ENCODE measurements at regions not wholly inside any gene's neighbourhood (a gene's known extent, or its start where the extent isn't known, plus 50 kb on each side); places are given as distances from the start of the nearest gene placed in this dataset.
"Not testable (repeated sequence)": the region's sequence is repeated elsewhere in the genome, so short reads cannot be mapped to it uniquely, and the experiment has no call there.

DNA sequence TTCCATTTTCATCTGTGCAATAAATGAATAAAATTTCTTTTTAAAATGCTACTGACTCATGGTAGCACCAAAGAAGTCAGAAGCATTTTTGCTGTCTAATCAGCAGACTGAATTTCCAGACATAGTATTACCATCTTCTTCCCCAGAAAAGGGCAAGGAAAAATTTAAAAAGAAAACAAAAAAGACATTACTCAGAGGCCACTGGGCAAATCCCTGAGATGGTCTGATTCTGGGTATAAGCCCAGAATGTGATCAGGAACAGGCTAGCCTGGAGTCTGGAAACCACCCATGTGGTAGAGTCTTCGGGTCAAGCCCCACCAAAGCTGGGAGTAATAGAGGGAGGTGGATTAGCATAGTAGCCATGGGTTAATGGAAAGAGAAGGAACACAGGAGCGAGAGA is 342.8 kb downstream of the FBXW7 start:
- no peak for DNase-seq (ENCODE audit: low spot score)

DNA sequence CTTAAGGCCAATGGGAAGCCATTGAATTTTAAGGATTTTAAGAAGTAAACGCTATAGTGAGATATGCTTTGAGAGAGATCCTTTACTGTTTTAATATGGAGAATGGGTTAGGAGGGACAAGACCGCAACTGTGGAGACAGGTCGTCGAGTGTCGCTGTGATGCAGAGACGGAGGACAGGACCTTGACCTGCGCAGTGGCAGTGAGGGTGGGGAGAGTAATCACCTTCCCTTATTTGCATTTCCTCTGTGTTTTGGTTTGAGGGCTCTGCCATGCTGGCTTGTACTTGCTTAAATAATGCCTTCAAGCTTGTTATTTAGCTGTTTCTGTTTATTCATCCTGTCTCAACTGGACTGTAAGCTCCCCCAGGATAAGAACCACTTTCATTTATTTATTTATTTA is 345.0 kb downstream of the FBXW7 start:
- DNase-seq (ENCODE audit: low spot score): no peak

DNA sequence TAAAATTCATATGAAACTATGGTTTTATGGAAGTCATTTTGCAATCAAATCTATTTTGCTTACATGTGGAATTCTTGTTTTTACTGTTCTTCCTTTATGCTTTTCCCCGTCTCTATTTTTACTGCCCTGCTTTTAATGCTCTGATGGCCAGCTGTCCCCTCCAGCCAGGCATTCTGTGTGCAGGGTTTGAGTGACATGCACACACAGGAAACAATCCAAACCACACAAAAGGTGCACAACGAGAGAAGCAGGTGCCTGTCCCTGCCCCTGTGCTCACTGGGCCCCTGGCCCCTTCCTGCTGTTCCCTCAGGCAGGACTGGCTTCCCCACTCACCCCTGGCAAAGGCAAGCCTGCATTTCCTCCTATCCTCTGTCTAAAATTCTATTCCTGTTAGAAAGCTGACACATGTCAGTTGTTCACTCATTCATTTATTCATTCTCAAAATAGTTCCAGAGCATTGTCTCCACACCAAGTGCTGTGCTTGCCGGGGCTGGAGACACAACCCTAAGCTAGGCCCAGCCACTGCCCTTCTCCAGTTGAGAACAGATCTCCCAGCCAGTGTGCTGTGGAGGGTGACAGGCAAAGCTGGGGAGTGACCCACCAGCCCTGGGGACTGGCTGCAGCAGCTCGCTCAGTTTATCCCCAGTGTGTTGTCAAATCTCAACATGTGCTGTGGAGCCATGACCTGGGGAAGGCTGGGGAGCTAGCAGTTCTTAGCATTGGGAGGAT is 346.3 kb downstream of the FBXW7 start:
- no peak for DNase-seq (ENCODE audit: low spot score)

DNA sequence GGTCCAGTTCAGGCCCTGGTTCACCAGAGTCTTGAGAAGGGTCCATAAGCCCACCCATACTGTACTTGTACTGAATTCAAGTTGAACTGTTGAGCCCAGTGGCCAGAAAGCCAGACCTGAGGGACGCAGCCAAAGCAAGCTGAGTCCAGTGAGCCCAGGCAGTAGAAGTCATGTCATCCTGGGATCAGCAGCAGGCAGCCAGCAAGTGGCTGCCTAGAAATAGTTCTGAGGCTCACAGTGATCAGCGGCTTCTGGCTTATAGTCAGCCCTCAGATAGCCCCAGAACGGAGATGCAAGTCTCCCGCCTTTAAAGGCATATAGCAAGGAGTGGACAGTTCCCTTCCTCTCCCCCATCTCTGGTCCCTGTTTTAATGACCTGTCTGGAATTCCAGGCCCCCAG is 347.1 kb downstream of the FBXW7 start:
- no peak for DNase-seq (ENCODE audit: low spot score)

DNA sequence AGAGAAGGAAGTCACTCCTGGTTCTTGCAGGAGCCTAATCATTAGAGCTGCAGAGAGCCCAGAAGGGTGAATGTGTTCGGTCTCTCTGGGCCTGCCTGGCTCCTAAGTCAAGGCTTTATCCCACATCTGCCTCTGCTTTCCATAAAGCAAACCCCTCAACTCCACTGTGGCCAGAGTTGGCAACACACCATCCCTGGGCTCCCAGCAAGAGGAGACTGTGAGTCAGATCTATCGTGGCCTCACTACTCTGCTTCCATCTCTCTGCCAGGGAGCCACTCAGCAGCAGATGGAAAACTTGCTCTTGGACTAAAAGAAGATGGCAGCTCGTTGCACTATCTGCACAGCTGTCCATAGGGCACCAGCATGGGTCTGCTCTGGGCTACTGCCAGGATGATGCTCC is 348.2 kb downstream of the FBXW7 start:
- DNase-seq (ENCODE audit: low spot score): no peak

DNA sequence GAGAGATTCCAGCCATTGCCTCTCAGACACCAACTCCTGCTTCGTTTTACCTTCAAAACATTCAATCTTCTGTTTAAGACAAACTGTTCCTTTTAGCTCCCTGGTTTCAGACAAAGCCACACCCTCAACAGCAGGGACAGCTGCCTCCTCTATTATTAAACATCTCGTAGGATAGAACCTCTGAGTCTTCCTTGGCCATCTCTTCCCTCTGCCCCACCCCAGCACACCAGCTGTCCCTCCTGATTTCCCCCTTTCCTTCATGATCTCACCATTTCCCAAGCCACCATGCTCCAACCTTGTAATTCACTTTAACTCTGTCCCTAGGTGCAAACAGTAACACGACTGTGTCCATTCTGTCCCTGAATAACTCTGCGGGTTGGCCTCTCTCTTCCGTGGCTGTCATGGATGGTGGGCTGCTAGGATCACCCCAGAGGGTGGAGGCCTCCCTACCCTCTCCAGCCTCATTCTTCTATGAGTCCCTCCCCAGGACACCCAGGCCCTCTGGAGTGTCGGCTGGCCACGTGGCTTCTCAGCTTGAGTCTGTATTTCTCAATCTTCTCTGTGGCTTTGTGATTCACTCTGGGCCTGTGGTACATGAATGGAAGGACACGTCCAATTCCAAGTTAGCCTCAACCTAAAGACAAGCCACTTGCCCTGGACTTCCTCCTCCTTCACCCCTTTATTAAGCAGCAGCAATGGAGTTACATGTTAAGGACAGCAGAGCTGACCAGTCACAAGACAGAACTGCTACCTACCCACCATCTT is 349.9 kb downstream of the FBXW7 start:
- no peak for DNase-seq (ENCODE audit: low spot score)

DNA sequence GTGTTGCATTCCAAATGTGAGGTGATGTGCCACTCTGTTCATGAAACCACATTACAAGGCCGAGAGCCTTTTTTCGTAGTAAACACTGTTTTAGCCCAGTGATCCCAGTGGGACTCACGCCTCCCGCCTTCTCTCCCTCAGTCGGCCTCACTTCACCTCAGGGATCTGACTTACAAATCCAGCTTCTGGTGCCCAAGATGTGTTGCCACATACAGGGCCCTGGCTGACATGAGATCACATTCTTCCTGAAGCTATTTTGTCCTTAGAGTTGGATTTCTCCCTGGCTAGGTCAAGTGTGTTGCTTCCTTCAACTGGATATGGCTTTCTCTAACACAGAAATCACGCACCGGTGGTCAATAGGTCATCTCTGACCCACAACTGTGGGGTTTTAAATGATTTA is 354.7 kb downstream of the FBXW7 start:
- no peak for DNase-seq (ENCODE audit: low spot score)

DNA sequence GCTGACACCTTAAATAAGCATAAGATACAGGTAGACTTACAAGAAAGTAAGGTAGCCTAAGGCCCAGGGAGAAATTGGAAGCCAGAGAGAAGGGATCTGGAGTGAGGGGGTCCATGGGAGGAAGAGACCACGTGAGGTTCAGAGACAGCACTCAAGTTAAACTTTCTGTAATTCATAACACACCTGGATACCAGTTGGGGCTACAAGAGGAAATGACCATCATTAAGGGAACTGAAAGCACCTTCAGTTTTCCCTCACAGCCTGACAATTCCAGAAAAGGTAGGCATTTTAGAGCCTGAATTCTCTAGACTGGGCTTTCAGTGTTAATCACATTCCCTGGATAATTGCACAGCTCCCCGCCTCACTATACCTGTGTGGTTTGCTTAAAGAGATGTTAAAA is 355.5 kb downstream of the FBXW7 start:
- no peak for DNase-seq (ENCODE audit: low spot score)

DNA sequence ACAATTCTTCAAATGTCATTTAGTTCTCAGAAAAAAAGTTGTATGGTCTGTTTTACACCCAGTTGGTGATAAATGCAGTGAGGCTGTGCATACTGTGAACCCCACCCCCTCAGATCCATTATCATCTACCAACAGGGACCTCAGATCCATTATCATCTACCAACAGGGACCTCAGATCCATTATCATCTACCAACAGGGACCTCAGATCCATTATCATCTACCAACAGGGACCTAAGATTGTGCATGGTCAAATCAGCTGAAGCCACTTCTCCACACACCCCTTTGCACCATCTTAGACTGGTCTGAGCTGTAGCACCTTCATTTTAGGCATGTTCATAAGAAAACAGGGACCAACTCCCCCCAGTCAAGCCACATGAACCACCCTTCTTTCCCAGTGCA is 358.4 kb downstream of the FBXW7 start:
- DNase-seq (ENCODE audit: low spot score): not testable (repeated sequence)

DNA sequence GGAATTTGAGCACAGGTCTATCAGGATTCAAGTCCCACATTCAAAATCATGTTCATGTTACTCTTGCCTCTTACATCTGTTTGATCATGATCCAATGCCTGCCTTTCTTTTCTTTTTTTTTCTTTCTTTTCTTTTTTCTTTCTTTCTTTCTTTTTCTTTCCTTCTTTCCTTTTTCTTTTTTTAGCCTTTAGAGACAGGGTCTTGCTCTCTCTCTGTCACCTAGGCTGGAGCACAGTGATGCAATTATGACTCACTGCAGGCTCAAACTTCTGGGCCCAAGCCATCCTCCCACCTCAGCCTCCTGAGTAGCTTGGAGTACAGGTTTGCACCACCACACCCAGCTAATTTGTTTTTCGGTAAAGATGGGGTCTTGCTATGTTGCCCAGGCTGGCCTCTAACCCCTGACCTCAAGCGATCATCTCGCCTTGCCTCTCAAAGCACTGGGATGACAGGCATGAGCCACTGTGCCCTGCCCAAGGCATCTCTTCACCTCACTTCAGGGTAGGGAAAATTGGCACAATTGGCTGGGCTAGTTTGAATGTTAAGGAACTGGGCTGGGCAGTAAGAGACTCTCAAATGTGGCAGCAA is 359.2 kb downstream of the FBXW7 start:
- no peak for DNase-seq (ENCODE audit: low spot score)

DNA sequence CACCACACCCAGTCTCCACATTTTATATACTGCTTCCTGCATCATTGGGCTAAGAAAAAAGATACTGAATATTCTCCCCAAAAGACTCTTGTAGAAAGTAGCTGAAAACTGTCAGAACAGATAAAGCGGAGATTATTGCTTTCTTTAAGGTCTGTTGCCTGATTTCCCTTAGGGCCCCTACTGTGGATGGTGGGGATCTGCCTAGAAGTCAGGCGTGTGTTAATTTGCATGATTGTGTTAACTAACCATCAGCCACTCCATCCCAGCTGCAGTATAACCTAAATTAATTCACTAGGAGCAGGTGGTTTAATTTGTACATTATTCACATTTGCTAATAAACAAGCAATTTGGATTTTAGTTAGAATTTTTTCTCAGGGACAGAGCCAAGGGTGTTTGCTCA is 360.3 kb downstream of the FBXW7 start:
- no peak for DNase-seq (ENCODE audit: low spot score)

DNA sequence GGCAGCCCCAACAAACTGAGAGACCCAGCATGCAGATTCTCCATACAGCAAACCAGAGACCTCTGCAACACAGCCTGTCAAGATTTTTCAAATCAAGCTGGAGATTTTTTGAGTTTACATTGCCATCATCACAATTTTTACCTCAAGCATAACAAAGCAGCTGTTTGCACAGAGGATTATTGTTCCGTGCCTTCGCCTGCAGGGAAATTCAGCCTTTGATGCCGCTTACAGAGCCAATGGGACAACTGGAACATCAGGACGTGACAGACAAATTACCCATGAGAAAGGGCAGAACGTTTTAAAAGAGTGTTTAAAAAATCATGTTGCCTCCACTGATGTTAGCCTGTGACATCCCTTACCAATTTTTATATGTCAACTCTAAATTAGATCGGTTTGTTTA is 363.7 kb downstream of the FBXW7 start:
- no peak for DNase-seq (ENCODE audit: low spot score)

DNA sequence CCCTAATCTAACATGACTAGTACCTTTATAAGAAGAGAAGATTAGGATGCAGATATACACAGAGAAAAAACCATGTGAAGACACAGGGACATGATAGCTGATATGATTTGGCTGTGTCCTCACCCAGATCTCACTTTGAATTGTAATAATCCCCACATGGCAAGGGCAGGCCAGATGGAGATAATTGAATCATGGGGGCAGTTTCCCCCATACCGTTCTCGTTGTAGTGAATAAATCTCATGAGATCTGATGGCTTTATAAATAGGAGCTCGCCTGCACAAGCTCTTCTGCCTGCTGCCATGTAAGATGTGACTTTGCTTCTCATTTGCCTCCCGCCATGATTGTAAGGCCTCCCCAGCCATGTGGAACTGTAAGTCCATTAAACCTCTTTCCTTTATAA is 364.3 kb downstream of the FBXW7 start:
- no peak for DNase-seq (ENCODE audit: low spot score)

DNA sequence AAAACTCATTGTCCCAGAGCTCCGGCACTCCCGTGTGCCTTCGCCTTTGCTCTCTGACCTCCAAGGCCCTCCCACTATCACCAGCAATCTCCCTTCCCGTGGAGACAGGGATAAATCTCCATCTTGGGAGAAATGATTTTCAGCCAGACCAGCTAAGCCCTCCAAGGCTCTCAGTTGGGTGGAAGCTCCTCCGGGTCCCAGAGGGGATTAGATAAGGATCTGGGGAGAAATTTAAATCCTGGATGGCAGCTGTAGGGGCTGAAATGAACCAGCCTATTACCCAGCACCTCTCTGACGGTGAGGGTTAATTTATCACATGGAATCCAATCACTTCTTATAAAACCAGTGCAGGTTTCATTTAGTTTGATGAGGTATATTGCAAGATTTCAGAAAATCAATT is 366.2 kb downstream of the FBXW7 start:
- no peak for DNase-seq (ENCODE audit: low spot score)

DNA sequence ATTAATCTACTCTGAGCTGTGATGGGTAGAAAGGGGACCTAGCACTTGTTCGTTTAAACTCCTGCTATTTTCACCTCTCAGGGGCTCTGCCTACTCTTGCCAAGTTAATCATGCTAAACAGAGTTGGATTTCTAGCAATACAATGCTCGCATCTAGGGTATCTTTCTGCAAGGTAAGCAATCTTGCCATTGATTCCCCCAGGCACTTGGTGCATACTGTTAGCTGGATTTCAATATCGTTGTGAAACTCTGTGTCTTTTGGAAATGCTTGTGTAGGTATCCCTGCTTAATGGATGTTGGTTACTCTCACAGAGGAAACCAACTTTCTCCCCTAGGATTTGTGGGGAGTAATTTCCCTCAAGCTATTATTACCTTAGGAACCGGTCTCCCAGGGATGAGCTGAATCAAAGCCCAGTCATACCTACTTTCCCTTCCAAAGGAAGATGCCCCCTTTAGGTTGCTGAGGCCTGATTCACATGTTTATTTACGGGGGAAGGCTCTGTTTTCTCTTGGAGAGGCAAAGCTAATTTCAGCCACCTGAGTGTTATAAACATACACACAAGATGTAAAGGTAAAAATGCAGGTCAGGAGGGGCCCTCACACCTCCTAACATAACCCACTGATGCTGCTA is 366.8 kb downstream of the FBXW7 start:
- no peak for DNase-seq (ENCODE audit: low spot score)

DNA sequence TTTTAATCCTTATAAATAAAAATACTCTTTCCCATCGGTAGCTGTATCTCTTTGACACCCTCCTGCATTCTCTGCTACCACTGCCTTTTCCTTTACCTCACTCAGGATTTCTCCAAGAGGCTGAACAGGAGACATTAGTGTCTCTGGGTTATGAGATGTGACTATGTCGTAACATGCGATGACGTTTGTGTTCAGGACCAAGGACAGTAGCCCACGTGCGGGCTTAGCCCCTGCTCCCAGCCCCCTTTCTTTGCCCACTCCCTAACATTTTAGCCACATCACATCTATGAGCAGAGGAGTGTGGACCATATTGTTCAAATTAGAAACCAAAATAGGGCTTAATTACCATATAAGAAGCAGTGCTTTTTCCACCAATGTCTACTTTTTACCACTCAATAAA is 369.3 kb downstream of the FBXW7 start:
- no peak for DNase-seq (ENCODE audit: low spot score)

DNA sequence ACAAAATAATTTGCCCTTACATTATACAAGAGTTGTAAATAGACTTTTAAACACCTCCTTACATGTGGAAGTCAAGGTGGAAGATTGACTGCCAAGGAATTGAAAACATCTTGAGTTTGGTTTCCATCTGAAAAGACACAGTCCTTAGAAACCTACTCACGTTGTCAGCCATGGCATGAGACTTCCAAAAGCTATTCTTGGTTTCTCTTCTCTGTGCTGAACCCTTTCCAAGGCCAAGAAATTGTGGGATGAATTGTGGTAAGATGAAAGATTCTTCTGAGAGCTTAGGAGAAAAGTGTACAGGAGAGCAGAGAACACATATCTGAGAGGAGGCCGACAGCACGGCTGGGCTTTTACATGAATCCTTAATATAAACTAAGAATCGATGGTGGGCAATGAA is 370.0 kb downstream of the FBXW7 start:
- no peak for DNase-seq (ENCODE audit: low spot score)

DNA sequence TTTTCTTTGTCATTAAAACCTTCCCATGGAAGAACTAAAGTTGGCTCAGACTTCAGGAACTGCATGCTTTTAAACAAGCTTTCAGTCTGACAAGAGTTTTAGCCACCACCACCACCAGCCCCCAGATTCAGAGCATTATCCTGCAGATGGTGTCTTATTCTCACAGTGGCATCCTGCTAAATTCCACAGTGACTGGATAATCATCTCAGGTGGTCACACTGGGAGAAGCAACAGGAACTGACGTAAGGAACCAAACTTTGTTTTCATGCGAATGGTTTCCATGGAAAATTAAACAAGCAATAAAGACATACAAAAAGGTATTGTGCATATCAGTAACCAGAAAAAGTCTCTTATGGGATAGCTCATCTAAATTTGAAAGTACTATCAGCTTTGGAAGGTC is 370.7 kb downstream of the FBXW7 start:
- no peak for DNase-seq (ENCODE audit: low spot score)

DNA sequence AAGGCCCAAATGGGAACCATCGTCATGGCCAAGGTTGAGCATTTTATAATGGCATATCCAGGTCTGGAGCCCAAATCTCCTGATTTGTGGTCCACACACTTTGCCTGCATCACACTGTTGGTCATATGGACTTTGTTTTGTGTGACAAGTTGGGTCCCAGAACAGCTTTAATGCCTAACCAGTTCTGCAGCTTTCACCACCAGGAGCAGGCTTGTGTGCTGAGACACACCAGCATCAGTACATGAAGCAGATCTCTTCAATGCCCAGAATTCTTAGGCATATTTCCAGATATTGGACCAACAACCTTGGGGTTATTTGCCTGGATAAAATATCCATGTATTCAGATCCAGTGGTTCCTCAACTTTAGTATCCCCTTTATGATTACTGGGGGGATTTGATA is 371.3 kb downstream of the FBXW7 start:
- no peak for DNase-seq (ENCODE audit: low spot score)

DNA sequence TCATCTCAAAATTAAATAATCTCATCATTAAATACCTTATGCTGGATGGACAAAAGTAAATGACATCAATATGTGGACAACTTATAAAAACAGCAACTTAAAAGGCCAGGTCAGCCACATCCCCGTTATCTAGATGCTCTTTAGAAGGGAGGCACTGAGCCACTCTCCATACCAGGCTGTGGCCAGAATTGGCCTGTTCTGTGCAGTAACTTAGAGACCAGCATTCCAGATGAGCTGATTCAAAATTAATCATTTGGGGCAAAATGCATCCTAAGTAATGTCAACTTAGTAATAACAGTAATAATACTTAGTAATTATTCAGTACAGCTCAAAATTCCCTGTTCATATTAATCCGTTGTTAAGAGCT is 373.6 kb downstream of the FBXW7 start:
- DNase-seq (ENCODE audit: low spot score): no peak

DNA sequence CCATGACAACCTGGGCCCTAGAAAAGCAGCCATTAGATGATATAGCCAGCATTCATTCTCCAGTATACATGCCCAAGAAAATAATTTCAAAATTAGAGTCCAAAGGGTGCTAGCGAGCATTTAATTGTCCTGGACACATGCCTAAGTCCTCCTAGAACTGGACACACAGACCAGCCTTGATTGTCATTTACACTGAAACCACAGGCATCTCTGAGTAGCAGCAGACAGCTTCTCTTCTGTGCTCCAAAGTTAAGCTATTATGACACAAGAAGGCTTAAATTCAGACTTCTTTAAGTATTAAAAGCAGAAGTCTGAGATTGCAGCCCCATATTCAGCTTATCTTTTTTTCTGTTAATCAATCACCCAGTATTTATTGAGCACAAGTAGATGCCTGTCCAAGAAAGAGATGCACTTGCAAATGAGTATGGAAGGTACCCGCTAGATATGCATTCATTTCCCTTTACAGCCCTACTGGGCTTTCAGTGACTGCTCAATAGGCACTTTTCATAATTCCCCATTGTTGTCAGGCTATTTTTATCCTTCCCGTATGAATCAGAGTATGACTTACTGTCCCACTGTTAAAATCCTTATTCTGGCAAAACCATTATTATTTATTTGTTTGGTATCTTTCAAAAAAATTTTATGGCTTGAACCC is 374.1 kb downstream of the FBXW7 start:
- DNase-seq (ENCODE audit: low spot score): no peak

DNA sequence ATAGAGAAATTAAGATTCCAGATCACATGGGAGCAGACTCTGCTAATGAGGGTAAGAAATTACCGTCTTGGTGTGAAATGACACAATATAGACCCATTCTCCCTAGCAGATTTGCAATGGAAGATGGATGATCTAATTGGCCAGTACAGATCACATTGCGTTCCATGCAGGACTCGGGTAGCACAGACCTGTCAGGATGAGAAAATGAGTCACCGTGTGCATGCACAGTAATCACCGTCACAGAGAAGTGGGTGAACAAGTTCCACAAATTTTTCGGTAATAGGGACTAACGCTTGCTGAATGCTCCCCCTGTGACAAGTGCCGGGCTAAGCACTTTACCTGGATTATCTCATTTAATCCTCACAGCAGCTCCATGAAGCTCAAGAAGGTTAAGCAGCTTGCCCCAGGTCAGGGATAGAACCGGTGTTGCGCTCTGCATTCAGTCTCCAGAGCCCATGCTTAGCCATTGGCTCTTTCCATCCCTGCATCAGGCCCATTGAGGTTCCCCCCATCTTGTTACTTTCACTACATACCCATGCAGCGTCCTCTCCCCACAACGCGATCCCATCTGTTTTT is 375.6 kb downstream of the FBXW7 start:
- no peak for DNase-seq (ENCODE audit: low spot score)

Data from mucosa of gallbladder (tissue), 1 donor.